ENCODE measurements at regions not wholly inside any gene's neighbourhood (a gene's known extent, or its start where the extent isn't known, plus 50 kb on each side); places are given as distances from the start of the nearest gene placed in this dataset.

DNA sequence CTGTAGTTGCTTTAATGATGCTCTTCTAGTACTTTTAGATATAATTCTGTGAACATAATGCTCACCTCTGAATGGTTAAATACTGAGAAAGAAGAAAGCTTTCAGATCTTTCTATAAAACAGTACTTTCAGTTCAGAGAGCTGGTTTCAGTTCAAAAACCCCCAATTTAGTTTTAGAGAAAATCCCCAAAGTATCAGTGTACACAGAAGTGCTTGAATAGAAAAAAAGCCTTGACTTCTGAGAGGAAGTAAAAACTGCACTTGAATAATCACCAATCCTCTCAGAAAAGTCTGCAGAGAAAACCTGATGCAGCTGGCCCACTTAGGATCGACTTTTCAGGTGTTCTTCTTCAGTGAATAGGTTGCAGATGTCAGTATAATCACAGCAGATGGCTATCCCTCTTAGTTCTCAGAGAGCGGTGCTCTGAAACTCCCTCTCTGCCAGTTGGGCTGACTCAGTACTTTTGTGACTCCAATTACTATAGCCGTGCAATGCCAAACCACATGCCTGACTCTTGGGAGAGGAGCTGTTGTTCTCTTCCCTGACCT is 616.3 kb downstream of the LRFN5 start:
- TF ChIP-seq JUND (IDR thresholded peaks at IDR 0.05; ENCODE audit: low read depth): no peak

DNA sequence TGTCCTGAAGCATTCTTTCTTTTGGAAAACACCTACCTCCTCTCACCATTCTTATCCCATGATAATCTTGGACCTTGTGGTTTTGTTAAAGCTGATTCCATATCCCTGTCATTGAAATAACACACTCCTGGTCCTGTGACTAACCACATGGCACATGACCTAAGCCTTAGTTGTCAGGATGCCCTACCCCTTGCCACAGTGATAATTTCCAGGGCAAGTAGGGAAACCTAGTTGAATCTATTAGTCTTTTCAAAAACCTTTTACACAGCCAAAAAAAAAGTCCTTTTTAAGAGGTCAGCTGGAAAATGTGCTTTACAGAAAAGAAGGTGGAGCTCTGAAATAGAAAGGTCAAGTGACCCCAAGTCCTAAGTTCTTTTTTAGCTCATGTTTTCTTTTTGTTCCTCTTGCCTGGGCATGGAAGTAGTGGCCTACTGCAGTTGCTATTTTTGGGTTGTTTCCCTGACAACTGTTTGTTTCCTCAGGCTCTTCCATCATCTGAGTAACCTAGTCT is 608.4 kb downstream of the LRFN5 start:
- DNase-seq (ENCODE audit: low read depth in 1 of 2, low spot score in 1 of 2): no peak
- no peak for TF ChIP-seq JUND (IDR thresholded peaks at IDR 0.05; ENCODE audit: low read depth)
- in situ Hi-C loops (cut with HindIII; ENCODE audit: low pct_unique_long_range_greater_than_20kb, low sequenced_read_pairs): no loop called here

More for the DNA sequence above, 616.3 kb downstream of the LRFN5 start:
- in situ Hi-C loops (cut with HindIII; ENCODE audit: low pct_unique_long_range_greater_than_20kb, low sequenced_read_pairs): no loop called here
- DNase-seq (ENCODE audit: low read depth in 1 of 2, low spot score in 1 of 2): peak in 1 of 2 experiments; percentile 48

DNA sequence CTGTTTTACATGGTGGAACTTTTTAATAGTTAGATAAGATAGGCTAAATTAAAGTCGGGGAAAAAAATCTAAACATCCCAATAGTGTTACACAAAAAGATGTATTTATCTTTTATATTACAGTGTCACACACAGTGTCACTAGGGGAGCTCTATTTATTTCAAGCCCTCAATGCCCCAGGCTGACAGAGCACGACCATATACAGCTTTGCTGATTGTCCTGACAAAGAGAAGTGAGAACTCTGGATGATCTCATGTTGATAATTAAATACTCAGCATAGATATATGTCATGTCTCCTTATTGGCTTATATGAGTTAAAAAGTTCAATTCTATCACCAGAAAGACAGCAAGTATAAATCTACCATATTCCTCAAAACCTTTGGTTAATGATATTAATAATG is 594.3 kb downstream of the LRFN5 start:
- in situ Hi-C loops (cut with HindIII; ENCODE audit: low pct_unique_long_range_greater_than_20kb, low sequenced_read_pairs): no loop called here
- TF ChIP-seq JUND (IDR thresholded peaks at IDR 0.05; ENCODE audit: low read depth): no peak

GRCh38 chr14:42198010-42198409 is 591.3 kb downstream of the LRFN5 start:
- TF ChIP-seq JUND (IDR thresholded peaks at IDR 0.05; ENCODE audit: low read depth): no peak
- no peak for DNase-seq (ENCODE audit: low read depth in 1 of 2, low spot score in 1 of 2)
- in situ Hi-C loops (cut with HindIII; ENCODE audit: low pct_unique_long_range_greater_than_20kb, low sequenced_read_pairs): no loop called here

More for the DNA sequence above, 594.3 kb downstream of the LRFN5 start:
- no peak for DNase-seq (ENCODE audit: low read depth in 1 of 2, low spot score in 1 of 2)

DNA sequence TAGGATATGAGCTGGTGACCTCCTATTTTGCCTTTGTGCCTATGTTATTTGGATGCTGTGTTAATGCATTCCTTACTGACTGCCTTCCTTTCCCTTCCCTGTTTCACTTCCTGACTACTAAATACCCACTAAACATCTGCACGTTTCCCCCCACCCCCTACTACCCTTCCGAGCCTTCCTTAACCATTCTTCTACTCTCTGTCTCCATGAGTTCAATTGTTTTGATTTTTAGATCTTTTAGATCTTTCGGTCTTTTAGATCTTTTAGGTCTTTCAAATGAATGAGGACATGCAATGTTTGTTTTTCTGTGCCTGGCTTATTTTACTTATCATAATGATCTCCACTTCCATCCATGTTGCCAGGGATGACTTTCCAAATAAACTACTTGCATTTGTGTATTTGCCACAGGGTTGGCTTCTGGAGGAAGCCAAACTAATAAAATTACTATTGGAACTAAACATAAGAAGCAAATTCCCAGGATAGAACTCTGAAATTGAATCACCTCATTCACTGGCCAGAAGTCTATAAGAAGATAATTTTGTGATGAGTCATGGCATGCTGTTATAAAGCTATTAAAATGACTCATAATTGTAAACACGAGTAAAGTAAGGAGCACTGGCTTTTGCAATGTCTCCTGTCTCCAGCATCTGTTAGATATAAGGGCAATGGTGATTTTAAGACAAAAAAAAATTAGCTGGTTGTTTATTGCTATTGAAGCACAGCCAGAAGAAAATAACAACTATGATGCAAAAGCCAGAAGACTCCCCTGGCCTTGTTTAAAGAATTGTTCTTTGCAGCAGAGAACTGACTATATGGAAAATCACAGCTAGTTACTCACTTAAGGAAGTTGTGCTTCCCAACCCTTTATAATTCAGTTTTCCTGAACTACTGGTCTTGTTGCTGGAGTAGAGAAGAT is 586.3 kb downstream of the LRFN5 start:
- TF ChIP-seq JUND (IDR thresholded peaks at IDR 0.05; ENCODE audit: low read depth): peak; percentile 93
- in situ Hi-C loops (cut with HindIII; ENCODE audit: low pct_unique_long_range_greater_than_20kb, low sequenced_read_pairs): no loop called here
- peak in 1 of 2 experiments; percentile 36 for DNase-seq (ENCODE audit: low read depth in 1 of 2, low spot score in 1 of 2)

GRCh38 chr14:42190744-42191143 is 584.1 kb downstream of the LRFN5 start:
- in situ Hi-C loops (cut with HindIII; ENCODE audit: low pct_unique_long_range_greater_than_20kb, low sequenced_read_pairs): no loop called here
- DNase-seq (ENCODE audit: low read depth in 1 of 2, low spot score in 1 of 2): no peak
- no peak for TF ChIP-seq JUND (IDR thresholded peaks at IDR 0.05; ENCODE audit: low read depth)

GRCh38 chr14:42187846-42188245 is 581.2 kb downstream of the LRFN5 start:
- no peak for DNase-seq (ENCODE audit: low read depth in 1 of 2, low spot score in 1 of 2)
- no peak for TF ChIP-seq JUND (IDR thresholded peaks at IDR 0.05; ENCODE audit: low read depth)
- in situ Hi-C loops (cut with HindIII; ENCODE audit: low pct_unique_long_range_greater_than_20kb, low sequenced_read_pairs): no loop called here

DNA sequence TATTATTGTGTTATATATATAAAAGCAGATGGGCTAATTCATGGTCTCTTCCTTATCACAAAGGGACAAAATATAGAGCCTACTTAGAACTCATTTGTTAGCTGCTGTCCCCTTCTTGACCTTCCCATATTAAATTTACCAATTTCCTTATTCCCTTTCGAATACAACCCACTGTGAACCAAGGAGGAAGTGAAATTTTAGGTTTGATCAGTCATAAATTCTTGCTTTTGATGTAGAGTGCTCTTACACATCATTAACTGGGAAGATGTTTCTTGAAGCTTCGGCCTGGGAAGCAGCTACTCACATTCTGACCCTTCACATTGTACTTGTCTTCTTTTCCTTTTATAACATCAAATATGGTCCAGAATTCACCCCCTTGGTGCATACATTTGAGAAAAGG is 579.0 kb downstream of the LRFN5 start:
- TF ChIP-seq JUND (IDR thresholded peaks at IDR 0.05; ENCODE audit: low read depth): no peak
- no peak for DNase-seq (ENCODE audit: low read depth in 1 of 2, low spot score in 1 of 2)
- in situ Hi-C loops (cut with HindIII; ENCODE audit: low pct_unique_long_range_greater_than_20kb, low sequenced_read_pairs): no loop called here

GRCh38 chr14:42174357-42174756 is 567.7 kb downstream of the LRFN5 start:
- in situ Hi-C loops (cut with HindIII; ENCODE audit: low pct_unique_long_range_greater_than_20kb, low sequenced_read_pairs): no loop called here
- no peak for DNase-seq (ENCODE audit: low read depth in 1 of 2, low spot score in 1 of 2)

DNA sequence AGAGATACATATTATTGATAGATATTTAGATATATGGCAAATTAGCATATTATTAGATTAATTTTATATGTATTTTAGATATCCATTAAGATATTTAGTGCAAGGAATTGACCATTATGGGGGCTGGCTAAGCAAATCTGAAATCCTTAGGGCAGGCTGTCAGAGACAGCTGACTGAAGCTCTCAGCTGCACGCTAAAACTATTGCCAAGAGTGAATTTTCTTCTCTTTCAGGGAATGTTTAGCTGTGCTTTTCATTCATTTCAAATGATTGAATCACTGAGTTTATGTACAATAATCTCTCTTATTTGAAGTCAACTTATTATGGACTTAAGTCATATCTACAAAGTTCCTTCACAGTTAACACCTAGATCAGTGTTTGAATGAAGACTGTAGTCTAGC is 566.5 kb downstream of the LRFN5 start:
- no peak for DNase-seq (ENCODE audit: low read depth in 1 of 2, low spot score in 1 of 2)
- in situ Hi-C loops (cut with HindIII; ENCODE audit: low pct_unique_long_range_greater_than_20kb, low sequenced_read_pairs): no loop called here
- no peak for TF ChIP-seq JUND (IDR thresholded peaks at IDR 0.05; ENCODE audit: low read depth)

More at GRCh38 chr14:42174357-42174756, 567.7 kb downstream of the LRFN5 start:
- TF ChIP-seq JUND (IDR thresholded peaks at IDR 0.05; ENCODE audit: low read depth): no peak

- no peak for DNase-seq (ENCODE audit: low read depth in 1 of 2, low spot score in 1 of 2)
- TF ChIP-seq JUND (IDR thresholded peaks at IDR 0.05; ENCODE audit: low read depth): no peak
- in situ Hi-C loops (cut with HindIII; ENCODE audit: low pct_unique_long_range_greater_than_20kb, low sequenced_read_pairs): no loop called here
Observed at GRCh38 chr14:42172304-42172703, 565.6 kb downstream of the LRFN5 start.

DNA sequence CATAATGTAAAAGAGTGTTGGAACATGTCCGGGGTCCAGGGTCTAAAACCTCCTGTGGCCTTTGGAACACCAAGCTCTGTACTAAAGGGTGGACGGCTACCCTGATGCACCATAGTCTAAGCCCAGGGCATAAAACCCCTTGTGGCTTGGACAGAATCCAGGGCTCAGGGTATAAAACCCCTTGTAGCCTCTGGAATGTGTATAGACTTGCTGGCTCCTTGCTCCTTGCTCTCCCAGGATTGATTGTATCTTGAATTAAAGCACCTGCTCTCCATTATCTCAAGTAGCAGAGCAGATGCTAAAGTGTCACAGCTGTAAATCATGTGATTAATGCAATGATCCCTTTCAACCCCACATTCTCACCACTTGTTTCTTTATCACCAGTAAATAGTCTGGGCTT is 556.5 kb downstream of the LRFN5 start:
- in situ Hi-C loops (cut with HindIII; ENCODE audit: low pct_unique_long_range_greater_than_20kb, low sequenced_read_pairs): no loop called here
- TF ChIP-seq JUND (IDR thresholded peaks at IDR 0.05; ENCODE audit: low read depth): no peak
- no peak for DNase-seq (ENCODE audit: low read depth in 1 of 2, low spot score in 1 of 2)

DNA sequence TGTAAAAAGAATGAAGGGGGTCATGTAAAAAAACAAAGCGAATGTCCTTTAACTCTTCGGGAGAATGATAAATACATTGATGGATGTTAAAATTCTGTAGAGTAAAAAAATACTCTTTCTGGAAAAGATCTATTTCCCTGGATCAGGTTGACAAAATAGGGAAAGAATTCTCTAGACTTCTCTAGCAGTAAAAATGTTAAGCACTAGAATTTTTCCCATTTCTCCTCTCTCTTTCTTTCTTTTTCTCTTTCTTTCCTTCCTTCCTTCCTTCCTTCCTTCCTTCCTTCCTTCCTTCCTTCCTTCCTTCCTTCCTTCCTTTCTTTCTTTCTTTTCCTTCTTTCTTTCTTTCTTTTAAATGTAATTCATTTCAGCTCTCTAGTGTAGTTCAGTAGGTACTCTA is 552.5 kb downstream of the LRFN5 start:
- no peak for TF ChIP-seq JUND (IDR thresholded peaks at IDR 0.05; ENCODE audit: low read depth)
- DNase-seq (ENCODE audit: low read depth in 1 of 2, low spot score in 1 of 2): no peak
- in situ Hi-C loops (cut with HindIII; ENCODE audit: low pct_unique_long_range_greater_than_20kb, low sequenced_read_pairs): no loop called here
